ENCODE measurements at regions not wholly inside any gene's neighbourhood (a gene's known extent, or its start where the extent isn't known, plus 50 kb on each side); places are given as distances from the start of the nearest gene placed in this dataset.

DNA sequence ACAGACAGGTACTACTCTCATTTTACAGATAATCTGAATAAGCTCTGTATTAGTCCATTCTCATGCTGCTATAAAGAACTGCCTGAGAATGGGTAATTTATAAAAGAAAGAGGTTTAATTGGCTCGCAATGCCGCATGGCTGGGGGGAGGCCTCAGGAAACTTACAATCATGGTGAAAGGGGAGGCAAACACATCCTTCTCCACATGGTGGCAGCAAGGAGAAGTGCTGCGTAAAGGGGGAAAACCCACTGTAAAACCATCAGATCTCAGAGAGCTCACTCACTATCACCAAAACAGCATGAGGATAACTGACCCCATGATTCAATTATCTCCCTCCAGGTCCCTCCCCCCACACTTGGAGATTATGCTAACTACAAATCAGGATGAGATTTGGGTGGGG lies 254.4 kb downstream of the KCNE4 start:
- H3K14ac ChIP-seq (ENCODE audit: low read length in 2 of 2): no peak overlapping the region

DNA sequence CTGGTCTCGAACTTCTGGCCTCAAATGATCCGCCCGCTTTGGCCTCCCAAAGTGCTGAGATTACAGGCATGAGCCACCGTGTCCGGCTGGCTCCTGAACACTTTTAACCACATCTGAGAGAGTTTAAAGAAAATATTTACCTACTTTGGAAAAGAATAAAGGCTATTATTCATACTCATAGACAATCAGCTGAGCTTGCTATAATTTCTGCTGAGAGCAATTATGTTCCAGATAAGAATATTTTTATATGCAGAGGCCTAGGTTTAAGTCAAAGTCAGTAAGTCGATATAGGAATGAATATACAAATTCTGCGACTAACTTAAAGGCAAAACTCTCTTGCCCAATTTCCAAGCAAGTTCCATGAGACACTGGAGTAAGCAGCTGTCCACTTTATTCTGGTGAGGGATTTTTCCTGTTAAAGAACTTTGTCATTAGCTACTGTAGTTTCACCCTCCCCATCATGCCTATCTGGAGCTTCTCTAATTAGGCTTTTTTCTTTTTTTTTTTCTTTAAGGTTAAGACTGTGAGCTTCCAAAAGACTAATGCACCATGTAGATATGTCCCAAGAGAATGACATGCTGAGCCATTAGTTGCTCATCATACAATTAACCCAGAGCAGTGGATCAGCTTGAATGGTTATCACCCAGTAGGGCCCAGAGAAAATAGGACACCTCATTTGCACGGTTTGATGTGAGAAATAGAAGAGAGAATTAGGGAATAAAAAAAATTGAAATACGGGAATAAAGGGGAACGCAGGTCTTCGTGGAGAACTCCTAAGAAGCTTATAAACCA lies 260.1 kb downstream of the KCNE4 start:
- Histone ChIP-seq H3K4me3 (ENCODE audit: insufficient read depth in 1 of 2, low read depth in 1 of 2, low read length in 2 of 2) (no peak overlapping the region), H3K23ac (ENCODE audit: low read length in 2 of 2) (no peak overlapping the region), H2BK12ac (ENCODE audit: low read length in 2 of 2) (no peak overlapping the region), H2BK120ac (ENCODE audit: low read depth, low read length) (no peak overlapping the region), H3K14ac (ENCODE audit: low read length in 2 of 2) (no peak overlapping the region), H3K27ac (ENCODE audit: low read length, poor library complexity, severe bottlenecking) (no peak overlapping the region), H3K9ac (ENCODE audit: low read length) (no peak overlapping the region), H4K8ac (ENCODE audit: low read length) (no peak overlapping the region), H3K4me2 (ENCODE audit: low read length, poor library complexity, severe bottlenecking) (no peak overlapping the region), H3K36me3 (ENCODE audit: control insufficient read depth in 1 of 2, insufficient read depth in 2 of 2, low read depth in 1 of 2, low read length in 2 of 2) (no peaks in the 10 kb centered on the region), H2AFZ (ENCODE audit: low read depth, low read length) (no peak overlapping the region), H2BK5ac (ENCODE audit: low read depth, low read length, poor library complexity, severe bottlenecking) (no peak overlapping the region), H2BK15ac (ENCODE audit: low read depth, poor library complexity, severe bottlenecking) (no peak overlapping the region), H3K79me1 (replicated peaks; ENCODE audit: low read length, poor library complexity, severe bottlenecking) (no peaks in the 10 kb centered on the region), H4K91ac (ENCODE audit: low read length) (no peak overlapping the region), H3K4me1 (ENCODE audit: control insufficient read depth, insufficient read depth, low read depth, low read length) (no peaks in the 10 kb centered on the region), H3K4ac (ENCODE audit: low read depth in 1 of 2, low read length in 2 of 2) (no peak overlapping the region), H2AK5ac (ENCODE audit: low read length, severe bottlenecking) (no peak overlapping the region), H3K18ac (ENCODE audit: low read depth in 1 of 2, low read length in 2 of 2) (no peak overlapping the region), H3K9me3 (ENCODE audit: control insufficient read depth, low read length) (no peaks in the 10 kb centered on the region), H3K27me3 (ENCODE audit: control insufficient read depth in 1 of 2, insufficient read depth in 1 of 2, low read length in 2 of 2) (no peaks in the 10 kb centered on the region)
- DNase-seq: no peak
- WGBS: 88% methylated on average over 8 of the region's 11 CpGs

More for the DNA sequence above, 254.4 kb downstream of the KCNE4 start:
- no peak overlapping the region for H2BK120ac ChIP-seq (ENCODE audit: low read depth, low read length)
- H3K9me3 ChIP-seq (ENCODE audit: control insufficient read depth, low read length): peaks cover 4% of the 10 kb centered on the region
- H3K4me3 ChIP-seq (ENCODE audit: insufficient read depth in 1 of 2, low read depth in 1 of 2, low read length in 2 of 2): no peak overlapping the region
- no peak overlapping the region for H2BK15ac ChIP-seq (ENCODE audit: low read depth, poor library complexity, severe bottlenecking)
- H3K36me3 ChIP-seq (ENCODE audit: control insufficient read depth in 1 of 2, insufficient read depth in 2 of 2, low read depth in 1 of 2, low read length in 2 of 2): no peaks in the 10 kb centered on the region
- H3K27me3 ChIP-seq (ENCODE audit: control insufficient read depth in 1 of 2, insufficient read depth in 1 of 2, low read length in 2 of 2): no peaks in the 10 kb centered on the region
- H2AFZ ChIP-seq (ENCODE audit: low read depth, low read length): no peak overlapping the region
- no peak overlapping the region for H3K23ac ChIP-seq (ENCODE audit: low read length in 2 of 2)
- H3K27ac ChIP-seq (ENCODE audit: low read length, poor library complexity, severe bottlenecking): no peak overlapping the region
- DNase-seq: peak; percentile 59
- H4K8ac ChIP-seq (ENCODE audit: low read length): no peak overlapping the region
- H3K4me1 ChIP-seq (ENCODE audit: control insufficient read depth, insufficient read depth, low read depth, low read length): no peaks in the 10 kb centered on the region
- no peak overlapping the region for H3K4me2 ChIP-seq (ENCODE audit: low read length, poor library complexity, severe bottlenecking)
- H2BK12ac ChIP-seq (ENCODE audit: low read length in 2 of 2): no peak overlapping the region
- 52% methylated on average over 3 of the region's 3 CpGs for WGBS
- H3K4ac ChIP-seq (ENCODE audit: low read depth in 1 of 2, low read length in 2 of 2): no peak overlapping the region
- no peak overlapping the region for H2BK5ac ChIP-seq (ENCODE audit: low read depth, low read length, poor library complexity, severe bottlenecking)
- no peak overlapping the region for H2AK5ac ChIP-seq (ENCODE audit: low read length, severe bottlenecking)
- no peak overlapping the region for H4K91ac ChIP-seq (ENCODE audit: low read length)
- no peak overlapping the region for H3K18ac ChIP-seq (ENCODE audit: low read depth in 1 of 2, low read length in 2 of 2)
- no peak overlapping the region for H3K9ac ChIP-seq (ENCODE audit: low read length)
- H3K79me1 ChIP-seq (replicated peaks; ENCODE audit: low read length, poor library complexity, severe bottlenecking): no peaks in the 10 kb centered on the region

DNA sequence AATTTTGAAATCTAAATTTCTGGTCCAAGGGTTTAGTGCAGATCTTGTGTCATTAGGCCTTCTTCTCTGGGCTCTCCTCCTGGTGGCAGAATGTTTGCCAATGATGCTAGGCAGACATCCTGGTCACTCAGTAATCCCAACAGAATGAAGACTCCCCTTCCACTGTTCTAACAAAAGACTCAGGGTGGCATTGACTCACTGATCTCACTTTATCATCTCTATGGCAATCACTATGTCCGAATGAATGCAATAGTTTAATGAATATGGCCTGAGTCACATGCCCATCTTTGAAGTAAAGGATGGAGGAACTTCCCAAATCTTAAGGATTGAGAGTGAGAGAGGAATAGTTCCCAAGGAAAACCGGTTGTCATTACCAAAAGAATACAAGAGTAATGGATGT lies 261.1 kb downstream of the KCNE4 start:
- Histone ChIP-seq H4K8ac (ENCODE audit: low read length) (no peak overlapping the region), H2BK5ac (ENCODE audit: low read depth, low read length, poor library complexity, severe bottlenecking) (no peak overlapping the region), H3K9ac (ENCODE audit: low read length) (no peak overlapping the region), H2BK15ac (ENCODE audit: low read depth, poor library complexity, severe bottlenecking) (no peak overlapping the region), H3K4me3 (ENCODE audit: insufficient read depth in 1 of 2, low read depth in 1 of 2, low read length in 2 of 2) (no peak overlapping the region), H3K14ac (ENCODE audit: low read length in 2 of 2) (no peak overlapping the region), H3K4me1 (ENCODE audit: control insufficient read depth, insufficient read depth, low read depth, low read length) (no peaks in the 10 kb centered on the region), H3K18ac (ENCODE audit: low read depth in 1 of 2, low read length in 2 of 2) (no peak overlapping the region), H2BK12ac (ENCODE audit: low read length in 2 of 2) (no peak overlapping the region), H3K79me1 (replicated peaks; ENCODE audit: low read length, poor library complexity, severe bottlenecking) (no peaks in the 10 kb centered on the region), H2BK120ac (ENCODE audit: low read depth, low read length) (no peak overlapping the region), H4K91ac (ENCODE audit: low read length) (no peak overlapping the region), H3K4ac (ENCODE audit: low read depth in 1 of 2, low read length in 2 of 2) (no peak overlapping the region), H2AK5ac (ENCODE audit: low read length, severe bottlenecking) (no peak overlapping the region), H3K27ac (ENCODE audit: low read length, poor library complexity, severe bottlenecking) (no peak overlapping the region), H3K4me2 (ENCODE audit: low read length, poor library complexity, severe bottlenecking) (no peak overlapping the region), H3K23ac (ENCODE audit: low read length in 2 of 2) (no peak overlapping the region), H3K9me3 (ENCODE audit: control insufficient read depth, low read length) (no peaks in the 10 kb centered on the region), H3K27me3 (ENCODE audit: control insufficient read depth in 1 of 2, insufficient read depth in 1 of 2, low read length in 2 of 2) (no peaks in the 10 kb centered on the region), H3K36me3 (ENCODE audit: control insufficient read depth in 1 of 2, insufficient read depth in 2 of 2, low read depth in 1 of 2, low read length in 2 of 2) (no peaks in the 10 kb centered on the region), H2AFZ (ENCODE audit: low read depth, low read length) (no peak overlapping the region)
- DNase-seq: no peak
- 87% methylated on average over 2 of the region's 2 CpGs for WGBS

DNA sequence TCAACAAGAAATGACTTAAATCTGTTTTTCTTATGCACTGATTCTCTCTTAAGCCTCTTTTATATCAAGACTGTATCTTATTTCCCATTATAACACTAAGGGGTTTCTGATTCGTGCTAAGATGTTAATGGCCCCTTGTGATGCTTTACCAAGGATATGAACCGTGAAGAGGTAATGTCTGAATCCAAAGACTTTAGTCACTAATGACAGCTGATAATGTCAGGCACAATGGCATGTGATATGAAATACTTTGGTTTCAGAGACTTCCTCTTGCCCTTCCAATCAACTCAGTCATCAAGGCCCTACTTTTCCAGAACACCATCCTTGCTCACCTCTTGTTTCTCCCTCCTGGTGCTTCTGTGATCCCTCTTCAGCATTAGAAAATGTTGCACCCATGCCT lies 262.8 kb downstream of the KCNE4 start:
- no peaks in the 10 kb centered on the region for H3K4me1 ChIP-seq (ENCODE audit: control insufficient read depth, insufficient read depth, low read depth, low read length)
- no peak overlapping the region for H4K8ac ChIP-seq (ENCODE audit: low read length)
- no peak overlapping the region for H3K4ac ChIP-seq (ENCODE audit: low read depth in 1 of 2, low read length in 2 of 2)
- no peak overlapping the region for H2BK5ac ChIP-seq (ENCODE audit: low read depth, low read length, poor library complexity, severe bottlenecking)
- DNase-seq: no peak
- H3K9me3 ChIP-seq (ENCODE audit: control insufficient read depth, low read length): no peaks in the 10 kb centered on the region
- no peaks in the 10 kb centered on the region for H3K79me1 ChIP-seq (replicated peaks; ENCODE audit: low read length, poor library complexity, severe bottlenecking)
- no peak overlapping the region for H2BK15ac ChIP-seq (ENCODE audit: low read depth, poor library complexity, severe bottlenecking)
- no peak overlapping the region for H4K91ac ChIP-seq (ENCODE audit: low read length)
- 83% methylated on average over 2 of the region's 2 CpGs for WGBS
- H2AFZ ChIP-seq (ENCODE audit: low read depth, low read length): no peak overlapping the region
- H3K27me3 ChIP-seq (ENCODE audit: control insufficient read depth in 1 of 2, insufficient read depth in 1 of 2, low read length in 2 of 2): no peaks in the 10 kb centered on the region
- H3K36me3 ChIP-seq (ENCODE audit: control insufficient read depth in 1 of 2, insufficient read depth in 2 of 2, low read depth in 1 of 2, low read length in 2 of 2): no peaks in the 10 kb centered on the region
- no peak overlapping the region for H3K27ac ChIP-seq (ENCODE audit: low read length, poor library complexity, severe bottlenecking)
- H3K9ac ChIP-seq (ENCODE audit: low read length): no peak overlapping the region
- no peak overlapping the region for H3K18ac ChIP-seq (ENCODE audit: low read depth in 1 of 2, low read length in 2 of 2)
- H2AK5ac ChIP-seq (ENCODE audit: low read length, severe bottlenecking): no peak overlapping the region
- H3K23ac ChIP-seq (ENCODE audit: low read length in 2 of 2): no peak overlapping the region
- no peak overlapping the region for H2BK12ac ChIP-seq (ENCODE audit: low read length in 2 of 2)
- H3K4me3 ChIP-seq (ENCODE audit: insufficient read depth in 1 of 2, low read depth in 1 of 2, low read length in 2 of 2): no peak overlapping the region
- no peak overlapping the region for H3K14ac ChIP-seq (ENCODE audit: low read length in 2 of 2)
- no peak overlapping the region for H3K4me2 ChIP-seq (ENCODE audit: low read length, poor library complexity, severe bottlenecking)
- H2BK120ac ChIP-seq (ENCODE audit: low read depth, low read length): no peak overlapping the region

Measured in mesenchymal stem cell (in vitro differentiated cells and primary cell).